ENCODE measurements at regions not wholly inside any gene's neighbourhood (a gene's known extent, or its start where the extent isn't known, plus 50 kb on each side); places are given as distances from the start of the nearest gene placed in this dataset.

GRCh38 chr22:34801221-34801620, 264.7 kb upstream of the ISX start:
- Mint-ChIP-seq H3K4me3 (no peak overlapping the region), H3K27ac (no peak overlapping the region), H3K4me1 (ENCODE audit: low read depth) (no peaks in the 10 kb centered on the region), H3K27me3 (no peaks in the 10 kb centered on the region), H3K9me3 (no peaks in the 10 kb centered on the region), H3K36me3 (ENCODE audit: low read depth) (no peaks in the 10 kb centered on the region)
- no peak overlapping the region for H3K27ac ChIP-seq (ENCODE audit: low read depth in 1 of 2, low read length in 2 of 2)
- intact Hi-C loops (cut with DNase I, micrococcal nuclease): no loop called here
- CTCF ChIA-PET: no interaction called here
- no peak for TF ChIP-seq CTCF (IDR thresholded peaks at IDR 0.05)
- no peaks in the 10 kb centered on the region for H3K27me3 ChIP-seq (ENCODE audit: control insufficient read depth in 1 of 2, insufficient read depth in 2 of 2, low read length in 2 of 2)
- H3K9me3 ChIP-seq (ENCODE audit: control insufficient read depth in 1 of 2, insufficient read depth in 1 of 2, low read length in 2 of 2): peaks cover 0 to 4% of the 10 kb centered on the region in 2 experiments
- ATAC-seq (ENCODE audit: poor library complexity) (no peak), DNase-seq (no peak)
- H3K36me3 ChIP-seq (ENCODE audit: insufficient read depth, low read length): no peaks in the 10 kb centered on the region
- POLR2A ChIA-PET: no interaction called here
- no peaks in the 10 kb centered on the region for H3K4me1 ChIP-seq (ENCODE audit: insufficient read depth, low read length)
- no peak overlapping the region for H3K4me3 ChIP-seq (ENCODE audit: low read length)

- CTCF ChIA-PET: no interaction called here
Measured at GRCh38 chr22:34804091-34804490, 261.9 kb upstream of the ISX start.

GRCh38 chr22:34804604-34805003, 261.4 kb upstream of the ISX start:
- no peaks in the 10 kb centered on the region for H3K36me3 Mint-ChIP-seq (ENCODE audit: low read depth)
- DNase-seq (no peak), ATAC-seq (ENCODE audit: poor library complexity) (no peak)
- intact Hi-C loops (cut with DNase I, micrococcal nuclease): no loop called here
- Histone ChIP-seq H3K27me3 (ENCODE audit: control insufficient read depth in 1 of 2, insufficient read depth in 2 of 2, low read length in 2 of 2) (no peaks in the 10 kb centered on the region), H3K9me3 (ENCODE audit: control insufficient read depth in 1 of 2, insufficient read depth in 1 of 2, low read length in 2 of 2) (no peaks in the 10 kb centered on the region), H3K27ac (ENCODE audit: low read depth in 1 of 2, low read length in 2 of 2) (no peak overlapping the region), H3K4me3 (ENCODE audit: low read length) (no peak overlapping the region), H3K4me1 (ENCODE audit: insufficient read depth, low read length) (no peaks in the 10 kb centered on the region), H3K36me3 (ENCODE audit: insufficient read depth, low read length) (no peaks in the 10 kb centered on the region)
- no peak overlapping the region for H3K4me3 Mint-ChIP-seq
- peaks cover 5% of the 10 kb centered on the region for H3K27me3 Mint-ChIP-seq
- POLR2A ChIA-PET: no interaction called here
- no peak for TF ChIP-seq CTCF (IDR thresholded peaks at IDR 0.05)
- CTCF ChIA-PET: no interaction called here
- no peak overlapping the region for H3K27ac Mint-ChIP-seq
- H3K9me3 Mint-ChIP-seq: no peaks in the 10 kb centered on the region
- H3K4me1 Mint-ChIP-seq (ENCODE audit: low read depth): no peaks in the 10 kb centered on the region

More at GRCh38 chr22:34804091-34804490, 261.9 kb upstream of the ISX start:
- Mint-ChIP-seq H3K27ac (no peak overlapping the region), H3K4me3 (no peak overlapping the region), H3K27me3 (peaks cover 5% of the 10 kb centered on the region), H3K9me3 (no peaks in the 10 kb centered on the region), H3K36me3 (ENCODE audit: low read depth) (no peaks in the 10 kb centered on the region), H3K4me1 (ENCODE audit: low read depth) (no peaks in the 10 kb centered on the region)
- no peak overlapping the region for H3K27ac ChIP-seq (ENCODE audit: low read depth in 1 of 2, low read length in 2 of 2)
- intact Hi-C loops (cut with DNase I, micrococcal nuclease): no loop called here
- no peak overlapping the region for H3K4me3 ChIP-seq (ENCODE audit: low read length)
- no peak for DNase-seq
- H3K9me3 ChIP-seq (ENCODE audit: control insufficient read depth in 1 of 2, insufficient read depth in 1 of 2, low read length in 2 of 2): no peaks in the 10 kb centered on the region
- H3K27me3 ChIP-seq (ENCODE audit: control insufficient read depth in 1 of 2, insufficient read depth in 2 of 2, low read length in 2 of 2): no peaks in the 10 kb centered on the region
- H3K36me3 ChIP-seq (ENCODE audit: insufficient read depth, low read length): no peaks in the 10 kb centered on the region
- no peak for TF ChIP-seq CTCF (IDR thresholded peaks at IDR 0.05)
- H3K4me1 ChIP-seq (ENCODE audit: insufficient read depth, low read length): no peaks in the 10 kb centered on the region
- no peak for ATAC-seq (ENCODE audit: poor library complexity)
- POLR2A ChIA-PET: no interaction called here
